ENCODE measurements at regions not wholly inside any gene's neighbourhood (a gene's known extent, or its start where the extent isn't known, plus 50 kb on each side); places are given as distances from the start of the nearest gene placed in this dataset.

DNA sequence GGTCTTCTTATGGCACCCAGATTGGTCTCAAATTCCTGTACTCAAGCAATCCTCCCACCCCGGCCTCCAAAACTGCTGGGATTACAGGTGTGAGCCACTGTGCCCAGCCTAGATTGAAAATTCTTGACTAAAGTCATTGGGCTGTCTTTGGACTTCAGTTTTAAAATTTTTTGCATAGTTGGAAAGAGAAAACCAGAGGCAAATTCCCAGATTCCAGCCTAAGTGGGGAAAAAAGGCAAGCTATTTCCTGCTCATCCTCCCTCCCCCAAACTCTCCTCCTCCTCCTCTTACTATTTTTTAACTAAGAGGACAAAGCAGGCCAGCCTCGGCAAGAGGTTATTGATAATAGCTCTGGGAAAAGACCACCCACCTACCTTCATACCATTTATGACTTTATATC, 78.6 kb upstream of the CLMP start:
- no peak for DNase-seq (ENCODE audit: low spot score)
- Histone ChIP-seq H3K4me3 (ENCODE audit: low read length in 2 of 2) (no peak overlapping the region), H2BK15ac (ENCODE audit: low read length) (no peak overlapping the region), H3K36me3 (replicated peaks in 1 of 2; ENCODE audit: control insufficient read depth in 2 of 2, insufficient read depth in 2 of 2, low read length in 2 of 2) (no peaks in the 10 kb centered on the region), H3K4ac (ENCODE audit: low read length) (no peak overlapping the region), H4K91ac (ENCODE audit: low read depth, low read length, poor library complexity) (no peak overlapping the region), H3K9ac (ENCODE audit: low read depth, low read length, poor library complexity) (no peak overlapping the region), H2AFZ (ENCODE audit: low read length) (no peak overlapping the region), H4K8ac (ENCODE audit: low read depth, low read length) (no peak overlapping the region), H3K14ac (ENCODE audit: low read length) (no peak overlapping the region), H2BK120ac (ENCODE audit: low read depth, low read length) (no peak overlapping the region), H3K23ac (ENCODE audit: low read depth, low read length, poor library complexity) (no peak overlapping the region), H2BK12ac (ENCODE audit: low read length) (no peak overlapping the region), H3K79me1 (ENCODE audit: low read depth, low read length) (no peaks in the 10 kb centered on the region), H3K18ac (ENCODE audit: low read length) (no peak overlapping the region), H2AK5ac (ENCODE audit: low read depth, low read length) (no peak overlapping the region), H2BK5ac (ENCODE audit: low read length) (no peak overlapping the region), H3K27me3 (ENCODE audit: control insufficient read depth in 3 of 3, insufficient read depth in 3 of 3, low read depth in 1 of 3, low read length in 3 of 3) (no peaks in the 10 kb centered on the region), H3K4me1 (ENCODE audit: control insufficient read depth in 2 of 2, insufficient read depth in 1 of 2, low read depth in 1 of 2, low read length in 2 of 2) (no peaks in the 10 kb centered on the region), H3K4me2 (ENCODE audit: insufficient read depth, low read length, poor library complexity, severe bottlenecking) (no peak overlapping the region), H3K27ac (replicated peaks; ENCODE audit: low read length) (no peak overlapping the region), H3K9me3 (replicated peaks in 1 of 2; ENCODE audit: control insufficient read depth in 2 of 2, insufficient read depth in 1 of 2, low read depth in 1 of 2, low read length in 2 of 2) (no peaks in the 10 kb centered on the region)
- WGBS, 2 donors (ENCODE audit: extremely low coverage in 2 of 2, insufficient read length in 2 of 2, insufficient replicate concordance in 1 of 2), result no CpG with 5 or more reads among the region's 2 CpGs

DNA sequence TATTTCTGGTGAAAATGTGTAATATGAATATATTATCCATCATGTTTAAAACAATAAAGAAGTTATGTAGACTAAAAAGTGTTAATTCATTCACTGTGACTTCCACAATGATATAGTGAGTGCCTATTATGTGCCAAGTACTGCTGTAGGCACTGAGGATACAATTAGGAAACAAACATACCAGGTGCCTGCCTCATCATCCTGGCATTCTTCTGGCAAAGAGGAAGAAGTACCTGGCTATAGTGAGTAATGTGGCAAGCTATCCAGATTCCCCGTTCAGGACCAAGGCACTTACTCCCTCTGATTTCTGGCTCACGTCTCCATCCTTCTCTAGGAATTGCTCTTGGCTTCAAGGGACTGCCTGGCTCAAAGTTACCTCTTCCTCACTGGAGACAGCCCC, 77.5 kb upstream of the CLMP start:
- no peak overlapping the region for H2BK120ac ChIP-seq (ENCODE audit: low read depth, low read length)
- no peak overlapping the region for H3K14ac ChIP-seq (ENCODE audit: low read length)
- H3K4me2 ChIP-seq (ENCODE audit: insufficient read depth, low read length, poor library complexity, severe bottlenecking), result no peak overlapping the region
- H3K27ac ChIP-seq (replicated peaks; ENCODE audit: low read length), result no peak overlapping the region
- H3K4me1 ChIP-seq (ENCODE audit: control insufficient read depth in 2 of 2, insufficient read depth in 1 of 2, low read depth in 1 of 2, low read length in 2 of 2), result peaks cover 4 to 5% of the 10 kb centered on the region in 2 donors
- H3K23ac ChIP-seq (ENCODE audit: low read depth, low read length, poor library complexity), result no peak overlapping the region
- no peak overlapping the region for H4K91ac ChIP-seq (ENCODE audit: low read depth, low read length, poor library complexity)
- no peak overlapping the region for H2BK12ac ChIP-seq (ENCODE audit: low read length)
- H3K4ac ChIP-seq (ENCODE audit: low read length), result no peak overlapping the region
- H2AFZ ChIP-seq (ENCODE audit: low read length), result no peak overlapping the region
- H2BK5ac ChIP-seq (ENCODE audit: low read length), result no peak overlapping the region
- no peak overlapping the region for H3K4me3 ChIP-seq (ENCODE audit: low read length in 2 of 2)
- no peaks in the 10 kb centered on the region for H3K27me3 ChIP-seq (ENCODE audit: control insufficient read depth in 3 of 3, insufficient read depth in 3 of 3, low read depth in 1 of 3, low read length in 3 of 3)
- H3K79me1 ChIP-seq (ENCODE audit: low read depth, low read length), result no peaks in the 10 kb centered on the region
- no peaks in the 10 kb centered on the region for H3K9me3 ChIP-seq (replicated peaks in 1 of 2; ENCODE audit: control insufficient read depth in 2 of 2, insufficient read depth in 1 of 2, low read depth in 1 of 2, low read length in 2 of 2)
- H2BK15ac ChIP-seq (ENCODE audit: low read length), result no peak overlapping the region
- DNase-seq (ENCODE audit: low spot score), result no peak
- H2AK5ac ChIP-seq (ENCODE audit: low read depth, low read length), result no peak overlapping the region
- H3K18ac ChIP-seq (ENCODE audit: low read length), result no peak overlapping the region
- no peak overlapping the region for H4K8ac ChIP-seq (ENCODE audit: low read depth, low read length)
- WGBS, 2 donors (ENCODE audit: extremely low coverage in 2 of 2, insufficient read length in 2 of 2, insufficient replicate concordance in 1 of 2), result no CpG with 5 or more reads among the region's 2 CpGs
- H3K9ac ChIP-seq (ENCODE audit: low read depth, low read length, poor library complexity), result no peak overlapping the region
- H3K36me3 ChIP-seq (replicated peaks in 1 of 2; ENCODE audit: control insufficient read depth in 2 of 2, insufficient read depth in 2 of 2, low read length in 2 of 2), result no peaks in the 10 kb centered on the region

DNA sequence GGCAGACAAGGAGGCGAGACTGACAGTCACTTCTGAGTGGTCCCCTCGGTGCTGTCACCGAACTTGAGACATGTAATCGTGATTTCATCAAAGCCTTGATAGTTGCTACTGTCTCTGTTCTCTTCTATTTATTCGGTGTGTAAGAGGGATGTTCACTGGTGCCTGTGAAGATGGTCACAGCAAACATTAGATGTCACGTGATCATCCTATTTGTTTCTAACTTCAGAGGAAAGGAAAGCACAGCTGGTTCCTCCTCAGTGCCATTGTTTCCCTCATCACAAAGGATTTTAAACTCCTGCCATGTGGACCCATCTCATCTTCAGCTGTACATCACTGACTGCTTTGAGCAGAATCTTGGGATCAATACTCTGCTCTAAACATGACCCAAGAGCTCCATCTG, 73.1 kb upstream of the CLMP start:
- no peak overlapping the region for H3K27ac ChIP-seq (replicated peaks; ENCODE audit: low read length)
- no CpG with 5 or more reads among the region's 6 CpGs for WGBS, 2 donors (ENCODE audit: extremely low coverage in 2 of 2, insufficient read length in 2 of 2, insufficient replicate concordance in 1 of 2)
- no peak overlapping the region for H2AK5ac ChIP-seq (ENCODE audit: low read depth, low read length)
- H3K27me3 ChIP-seq (ENCODE audit: control insufficient read depth in 3 of 3, insufficient read depth in 3 of 3, low read depth in 1 of 3, low read length in 3 of 3), result peaks cover 0 to 19% (median 0%) of the 10 kb centered on the region in 3 experiments
- no peak for DNase-seq (ENCODE audit: low spot score)
- no peaks in the 10 kb centered on the region for H3K79me1 ChIP-seq (ENCODE audit: low read depth, low read length)
- no peak overlapping the region for H2BK5ac ChIP-seq (ENCODE audit: low read length)
- no peaks in the 10 kb centered on the region for H3K36me3 ChIP-seq (replicated peaks in 1 of 2; ENCODE audit: control insufficient read depth in 2 of 2, insufficient read depth in 2 of 2, low read length in 2 of 2)
- peak overlapping the region; percentile 52 for H3K18ac ChIP-seq (ENCODE audit: low read length)
- H3K14ac ChIP-seq (ENCODE audit: low read length), result no peak overlapping the region
- H2AFZ ChIP-seq (ENCODE audit: low read length), result peak overlapping the region; percentile 81
- peak overlapping the region; percentile 58 for H3K23ac ChIP-seq (ENCODE audit: low read depth, low read length, poor library complexity)
- H4K91ac ChIP-seq (ENCODE audit: low read depth, low read length, poor library complexity), result no peak overlapping the region
- no peak overlapping the region for H2BK12ac ChIP-seq (ENCODE audit: low read length)
- H3K4ac ChIP-seq (ENCODE audit: low read length), result no peak overlapping the region
- H3K4me2 ChIP-seq (ENCODE audit: insufficient read depth, low read length, poor library complexity, severe bottlenecking), result no peak overlapping the region
- H4K8ac ChIP-seq (ENCODE audit: low read depth, low read length), result no peak overlapping the region
- H3K4me3 ChIP-seq (ENCODE audit: low read length in 2 of 2), result no peak overlapping the region
- H2BK120ac ChIP-seq (ENCODE audit: low read depth, low read length), result no peak overlapping the region
- no peaks in the 10 kb centered on the region for H3K9me3 ChIP-seq (replicated peaks in 1 of 2; ENCODE audit: control insufficient read depth in 2 of 2, insufficient read depth in 1 of 2, low read depth in 1 of 2, low read length in 2 of 2)
- H3K9ac ChIP-seq (ENCODE audit: low read depth, low read length, poor library complexity), result no peak overlapping the region
- H2BK15ac ChIP-seq (ENCODE audit: low read length), result no peak overlapping the region
- peaks cover 4 to 5% of the 10 kb centered on the region in 2 donors for H3K4me1 ChIP-seq (ENCODE audit: control insufficient read depth in 2 of 2, insufficient read depth in 1 of 2, low read depth in 1 of 2, low read length in 2 of 2)

DNA sequence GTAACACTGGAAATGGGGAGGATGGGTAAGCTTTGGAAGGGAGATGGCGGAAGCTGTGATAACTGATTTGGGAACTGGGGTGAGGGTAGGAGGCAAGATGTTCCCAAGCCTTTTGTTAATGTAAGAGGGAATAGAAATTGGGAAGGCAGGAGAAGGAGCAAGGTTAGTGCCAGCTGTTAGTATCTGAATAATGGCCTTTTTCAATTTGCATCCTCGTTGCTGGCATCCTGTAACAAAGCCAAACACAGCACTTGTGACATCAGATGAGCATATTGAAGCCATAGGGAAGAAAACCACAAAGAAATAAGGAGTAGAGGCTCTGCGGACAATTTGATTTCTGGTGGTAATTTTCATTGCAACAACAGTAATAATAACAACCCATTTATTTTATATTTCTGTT, 70.9 kb upstream of the CLMP start:
- no peak overlapping the region for H3K18ac ChIP-seq (ENCODE audit: low read length)
- H3K4me1 ChIP-seq (ENCODE audit: control insufficient read depth in 2 of 2, insufficient read depth in 1 of 2, low read depth in 1 of 2, low read length in 2 of 2), result peaks cover 5 to 9% of the 10 kb centered on the region in 2 donors
- no peak overlapping the region for H3K4me2 ChIP-seq (ENCODE audit: insufficient read depth, low read length, poor library complexity, severe bottlenecking)
- no peak overlapping the region for H3K4ac ChIP-seq (ENCODE audit: low read length)
- H2BK120ac ChIP-seq (ENCODE audit: low read depth, low read length), result no peak overlapping the region
- DNase-seq (ENCODE audit: low spot score), result no peak
- no peak overlapping the region for H2AFZ ChIP-seq (ENCODE audit: low read length)
- H2BK5ac ChIP-seq (ENCODE audit: low read length), result no peak overlapping the region
- H3K14ac ChIP-seq (ENCODE audit: low read length), result no peak overlapping the region
- H4K8ac ChIP-seq (ENCODE audit: low read depth, low read length), result no peak overlapping the region
- H4K91ac ChIP-seq (ENCODE audit: low read depth, low read length, poor library complexity), result no peak overlapping the region
- H3K9ac ChIP-seq (ENCODE audit: low read depth, low read length, poor library complexity), result no peak overlapping the region
- no peak overlapping the region for H2BK15ac ChIP-seq (ENCODE audit: low read length)
- H3K23ac ChIP-seq (ENCODE audit: low read depth, low read length, poor library complexity), result no peak overlapping the region
- no CpG with 5 or more reads among the region's 3 CpGs for WGBS, 2 donors (ENCODE audit: extremely low coverage in 2 of 2, insufficient read length in 2 of 2, insufficient replicate concordance in 1 of 2)
- no peak overlapping the region for H3K27ac ChIP-seq (replicated peaks; ENCODE audit: low read length)
- no peak overlapping the region for H2BK12ac ChIP-seq (ENCODE audit: low read length)
- no peaks in the 10 kb centered on the region for H3K9me3 ChIP-seq (replicated peaks in 1 of 2; ENCODE audit: control insufficient read depth in 2 of 2, insufficient read depth in 1 of 2, low read depth in 1 of 2, low read length in 2 of 2)
- peaks cover 0 to 19% (median 0%) of the 10 kb centered on the region in 3 experiments for H3K27me3 ChIP-seq (ENCODE audit: control insufficient read depth in 3 of 3, insufficient read depth in 3 of 3, low read depth in 1 of 3, low read length in 3 of 3)
- H3K4me3 ChIP-seq (ENCODE audit: low read length in 2 of 2), result no peak overlapping the region
- no peaks in the 10 kb centered on the region for H3K79me1 ChIP-seq (ENCODE audit: low read depth, low read length)
- H2AK5ac ChIP-seq (ENCODE audit: low read depth, low read length), result no peak overlapping the region
- H3K36me3 ChIP-seq (replicated peaks in 1 of 2; ENCODE audit: control insufficient read depth in 2 of 2, insufficient read depth in 2 of 2, low read length in 2 of 2), result no peaks in the 10 kb centered on the region

All from neuronal stem cell (in vitro differentiated cells).